CD14-positive monocyte (primary cell): ENCODE measurements at regions not wholly inside any gene's neighbourhood (a gene's known extent, or its start where the extent isn't known, plus 50 kb on each side); places are given as distances from the start of the nearest gene placed in this dataset.

Experiments
- DNase-seq, 3 donors: peaks; one replicate each; pipeline ENCODE4 v3.0.0-alpha.2; 2011 to 2022
- H2AFZ ChIP-seq: 2 replicates; pipeline ENCODE4 v1.6.0; 2012; ENCODE audit warnings: mild to moderate bottlenecking, low read depth, low read length, inconsistent platforms; ENCODE audit not compliant: insufficient read depth, poor library complexity, severe bottlenecking
- H3K27ac ChIP-seq, 2 donors: 1 replicate in 1 of 2; 2 replicates in 1 of 2; pipeline ENCODE4 v1.5.1; 2012 to 2013; ENCODE audit warnings: low read length in 2 of 2, control low read depth in 1 of 2, inconsistent platforms in 1 of 2, low read depth in 1 of 2, mild to moderate bottlenecking in 1 of 2
- H3K27me3 ChIP-seq, 2 donors: one replicate each; pipeline versions ENCODE4 v1.6.0 to v1.6.1; 2011 to 2013; ENCODE audit warnings: low read length in 2 of 2; ENCODE audit not compliant: control insufficient read depth in 2 of 2, insufficient read depth in 2 of 2
- H3K36me3 ChIP-seq, 2 donors: replicated peaks in 1 of 2; 1 replicate in 1 of 2; 2 replicates in 1 of 2; pipeline versions ENCODE4 v1.5.1 to v1.6.1; 2012 to 2013; ENCODE audit warnings: low read length in 2 of 2, control low read depth in 1 of 2, inconsistent platforms in 1 of 2, mild to moderate bottlenecking in 1 of 2; ENCODE audit not compliant: insufficient read depth in 2 of 2, control insufficient read depth in 1 of 2
- H3K4me1 ChIP-seq, 2 donors: 1 replicate in 1 of 2; 2 replicates in 1 of 2; pipeline versions ENCODE4 v1.5.1 to v1.6.1; 2012 to 2013; ENCODE audit warnings: low read length in 2 of 2, control low read depth in 1 of 2, inconsistent platforms in 1 of 2, mild to moderate bottlenecking in 1 of 2, moderate library complexity in 1 of 2; ENCODE audit not compliant: insufficient read depth in 2 of 2, control insufficient read depth in 1 of 2
- H3K4me2 ChIP-seq: replicated peaks from 2 replicates; pipeline ENCODE3; 2012; ENCODE audit warnings: low read length, moderate library complexity, mild to moderate bottlenecking; ENCODE audit not compliant: poor library complexity, severe bottlenecking; ENCODE audit errors: extremely low read depth
- H3K4me3 ChIP-seq, 3 experiments: fragments of 200-600 bp in 1 of 3; sonication (generic) in 1 of 3; replicated peaks in 1 of 3; 1 replicate in 2 of 3; 2 replicates in 1 of 3; pipeline ENCODE4 v1.5.1; 2011 to 2013; ENCODE audit warnings: low read length in 3 of 3, mild to moderate bottlenecking in 3 of 3, control low read depth in 2 of 3, low read depth in 2 of 3, inconsistent platforms in 1 of 3, moderate library complexity in 1 of 3
- H3K79me2 ChIP-seq: 2 replicates; pipeline ENCODE4 v1.6.0; 2012; ENCODE audit warnings: mild to moderate bottlenecking, control low read depth, inconsistent platforms, low read length, moderate library complexity; ENCODE audit not compliant: insufficient read depth
- H3K9ac ChIP-seq: 2 replicates; pipeline ENCODE4 v1.6.0; 2017; ENCODE audit warnings: low read length, mild to moderate bottlenecking; ENCODE audit not compliant: insufficient read depth, poor library complexity, severe bottlenecking
- H3K9me3 ChIP-seq, 2 donors: replicated peaks in 1 of 2; 1 replicate in 1 of 2; 2 replicates in 1 of 2; pipeline versions ENCODE4 v1.5.1 to v1.6.1; 2012 to 2013; ENCODE audit warnings: low read length in 2 of 2, control low read depth in 1 of 2; ENCODE audit not compliant: control insufficient read depth in 1 of 2, insufficient read depth in 1 of 2
- H4K20me1 ChIP-seq: 2 replicates; pipeline ENCODE4 v1.6.0; 2012; ENCODE audit warnings: mild to moderate bottlenecking, low read length, control low read depth, moderate library complexity; ENCODE audit not compliant: insufficient read depth
- H3K27ac Mint-ChIP-seq, 7 donors: one replicate each; pipeline ENCODE4 v1.8.0; 2020; ENCODE audit warnings: mild to moderate bottlenecking in 7 of 7, mixed read lengths in 7 of 7, moderate library complexity in 6 of 7, inconsistent platforms in 2 of 7
- H3K27me3 Mint-ChIP-seq, 3 donors: one replicate each; pipeline ENCODE4 v1.8.0; 2021 to 2022; ENCODE audit warnings: low read depth in 3 of 3, mild to moderate bottlenecking in 3 of 3, mixed read lengths in 3 of 3, moderate library complexity in 3 of 3, inconsistent platforms in 1 of 3
- H3K36me3 Mint-ChIP-seq, 2 donors: one replicate each; pipeline ENCODE4 v1.8.0; 2020; ENCODE audit warnings: mixed read lengths in 2 of 2, inconsistent platforms in 1 of 2, mild to moderate bottlenecking in 1 of 2
- H3K4me1 Mint-ChIP-seq: one replicate; pipeline ENCODE4 v1.8.0; 2020; ENCODE audit warnings: mild to moderate bottlenecking, mixed read lengths
- H3K4me3 Mint-ChIP-seq, 2 donors: one replicate each; pipeline ENCODE4 v1.8.0; 2020; ENCODE audit warnings: mild to moderate bottlenecking in 2 of 2, mixed read lengths in 2 of 2, moderate library complexity in 1 of 2
- H3K9me3 Mint-ChIP-seq, 7 donors: one replicate each; pipeline ENCODE4 v1.8.0; 2020 to 2022; ENCODE audit warnings: mixed read lengths in 7 of 7, mild to moderate bottlenecking in 6 of 7, moderate library complexity in 6 of 7, inconsistent platforms in 2 of 7
- WGBS: methylation state at CpG from one replicate; pipeline ENCODE4 v1.1.5; 2013; ENCODE audit warnings: missing lambda C conversion rate; ENCODE audit not compliant: insufficient coverage; 5-methylcytosine and 5-hydroxymethylcytosine counted together
- intact Hi-C, 2 donors: fragments of 100-400 bp; cut with micrococcal nuclease; formaldehyde crosslinking; loops; one replicate each; pipeline versions ENCODE4 v1.15.0 to v1.15.1; 2023
- TF ChIP-seq, protein P1 (sequence below): fragments of 200-600 bp; IDR thresholded peaks from one replicate; pipeline ENCODE4 v1.8.0; 2022; ENCODE audit warnings: antibody characterized with exemption, mild to moderate bottlenecking

DNA sequence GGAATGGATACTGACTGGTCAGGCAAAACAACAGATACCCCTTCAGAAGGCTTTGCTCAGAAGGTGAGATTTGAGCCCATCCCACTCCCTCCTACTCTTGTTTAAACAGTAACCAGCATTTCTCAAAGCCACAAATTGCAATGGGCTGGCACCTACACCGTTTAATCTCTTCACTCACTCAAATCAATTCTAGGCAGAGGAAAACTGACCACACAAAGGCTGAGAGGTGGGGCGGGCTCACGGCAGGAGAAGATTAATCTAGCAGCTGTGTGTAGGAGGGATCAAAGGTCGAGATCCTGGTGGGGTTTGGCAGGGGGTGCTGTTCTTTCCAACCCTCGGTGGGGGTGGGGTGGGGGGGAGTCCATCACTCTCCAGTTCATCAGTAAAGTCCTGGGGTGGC, 622.4 kb downstream of the BCOR start:
- Histone ChIP-seq H3K27ac (no peak overlapping the region), H4K20me1 (no peaks in the 10 kb centered on the region), H3K4me2 (no peak overlapping the region), H3K9ac (no peak overlapping the region), H3K27me3 (no peaks in the 10 kb centered on the region), H2AFZ (no peak overlapping the region), H3K4me3 (no peak overlapping the region), H3K9me3 (no peaks in the 10 kb centered on the region), H3K4me1 (peaks cover 7 to 13% of the 10 kb centered on the region in 2 donors), H3K36me3 (no peaks in the 10 kb centered on the region), H3K79me2 (no peaks in the 10 kb centered on the region)
- peaks cover 0 to 2% (median 0%) of the 10 kb centered on the region in 7 donors for H3K9me3 Mint-ChIP-seq
- no peak for DNase-seq
- H3K4me1 Mint-ChIP-seq: peaks cover 18% of the 10 kb centered on the region
- no CpG with 5 or more reads among the region's 5 CpGs for WGBS
- TF ChIP-seq, protein P1, sequence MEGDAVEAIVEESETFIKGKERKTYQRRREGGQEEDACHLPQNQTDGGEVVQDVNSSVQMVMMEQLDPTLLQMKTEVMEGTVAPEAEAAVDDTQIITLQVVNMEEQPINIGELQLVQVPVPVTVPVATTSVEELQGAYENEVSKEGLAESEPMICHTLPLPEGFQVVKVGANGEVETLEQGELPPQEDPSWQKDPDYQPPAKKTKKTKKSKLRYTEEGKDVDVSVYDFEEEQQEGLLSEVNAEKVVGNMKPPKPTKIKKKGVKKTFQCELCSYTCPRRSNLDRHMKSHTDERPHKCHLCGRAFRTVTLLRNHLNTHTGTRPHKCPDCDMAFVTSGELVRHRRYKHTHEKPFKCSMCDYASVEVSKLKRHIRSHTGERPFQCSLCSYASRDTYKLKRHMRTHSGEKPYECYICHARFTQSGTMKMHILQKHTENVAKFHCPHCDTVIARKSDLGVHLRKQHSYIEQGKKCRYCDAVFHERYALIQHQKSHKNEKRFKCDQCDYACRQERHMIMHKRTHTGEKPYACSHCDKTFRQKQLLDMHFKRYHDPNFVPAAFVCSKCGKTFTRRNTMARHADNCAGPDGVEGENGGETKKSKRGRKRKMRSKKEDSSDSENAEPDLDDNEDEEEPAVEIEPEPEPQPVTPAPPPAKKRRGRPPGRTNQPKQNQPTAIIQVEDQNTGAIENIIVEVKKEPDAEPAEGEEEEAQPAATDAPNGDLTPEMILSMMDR: no peak
- H3K4me3 Mint-ChIP-seq: no peak overlapping the region
- H3K27ac Mint-ChIP-seq: peak overlapping the region in 2 of 7 donors; percentile 58 to 67
- no peaks in the 10 kb centered on the region for H3K36me3 Mint-ChIP-seq
- H3K27me3 Mint-ChIP-seq: peaks cover 2 to 12% (median 3%) of the 10 kb centered on the region in 3 donors
- intact Hi-C loops: no loop called here

DNA sequence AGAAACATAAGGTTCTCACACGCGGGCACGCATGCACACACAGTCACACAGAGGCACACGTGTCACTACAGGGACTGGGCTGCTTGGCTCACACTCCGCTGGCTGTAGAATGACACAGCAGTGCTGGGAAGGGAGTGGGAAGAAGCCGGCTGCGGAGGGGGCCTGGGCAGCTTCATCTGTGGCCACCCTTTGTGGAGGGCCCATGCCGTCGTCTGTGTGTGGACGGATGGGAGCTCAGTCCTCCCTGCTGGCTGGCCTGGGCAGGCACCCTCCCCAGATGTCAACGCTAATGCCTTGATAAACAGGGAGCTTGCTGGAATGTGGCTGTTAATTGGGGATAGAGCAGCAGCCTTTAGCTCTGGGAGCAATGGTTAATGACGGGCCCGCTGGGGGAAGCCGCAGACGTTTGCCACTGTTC, 621.1 kb downstream of the BCOR start:
- Histone ChIP-seq H3K79me2 (no peaks in the 10 kb centered on the region), H3K27ac (no peak overlapping the region), H4K20me1 (no peaks in the 10 kb centered on the region), H3K4me2 (no peak overlapping the region), H3K36me3 (no peaks in the 10 kb centered on the region), H3K27me3 (no peaks in the 10 kb centered on the region), H3K4me3 (no peak overlapping the region), H3K9ac (no peak overlapping the region), H2AFZ (no peak overlapping the region), H3K4me1 (peaks cover 7 to 13% of the 10 kb centered on the region in 2 donors), H3K9me3 (no peaks in the 10 kb centered on the region)
- H3K36me3 Mint-ChIP-seq: no peaks in the 10 kb centered on the region
- no peak for DNase-seq
- TF ChIP-seq, protein P1: no peak
- H3K4me1 Mint-ChIP-seq: peaks cover 18% of the 10 kb centered on the region
- peaks cover 1 to 12% (median 2%) of the 10 kb centered on the region in 3 donors for H3K27me3 Mint-ChIP-seq
- intact Hi-C loops: no loop called here
- peaks cover 0 to 2% (median 0%) of the 10 kb centered on the region in 7 donors for H3K9me3 Mint-ChIP-seq
- no peak overlapping the region for H3K4me3 Mint-ChIP-seq
- H3K27ac Mint-ChIP-seq: peak overlapping the region in 4 of 7 donors; percentile 31 to 72 (median 68)
- WGBS: no CpG with 5 or more reads among the region's 15 CpGs
